Activated CD4-positive, CD25-positive, alpha-beta regulatory T cell (primary cell): ENCODE measurements at regions not wholly inside any gene's neighbourhood (a gene's known extent, or its start where the extent isn't known, plus 50 kb on each side); places are given as distances from the start of the nearest gene placed in this dataset.

Experiments
- DNase-seq, 4 experiments: peaks; one replicate each; lab custom pipeline; 2025; lab: John Stamatoyannopoulos, UW

DNA sequence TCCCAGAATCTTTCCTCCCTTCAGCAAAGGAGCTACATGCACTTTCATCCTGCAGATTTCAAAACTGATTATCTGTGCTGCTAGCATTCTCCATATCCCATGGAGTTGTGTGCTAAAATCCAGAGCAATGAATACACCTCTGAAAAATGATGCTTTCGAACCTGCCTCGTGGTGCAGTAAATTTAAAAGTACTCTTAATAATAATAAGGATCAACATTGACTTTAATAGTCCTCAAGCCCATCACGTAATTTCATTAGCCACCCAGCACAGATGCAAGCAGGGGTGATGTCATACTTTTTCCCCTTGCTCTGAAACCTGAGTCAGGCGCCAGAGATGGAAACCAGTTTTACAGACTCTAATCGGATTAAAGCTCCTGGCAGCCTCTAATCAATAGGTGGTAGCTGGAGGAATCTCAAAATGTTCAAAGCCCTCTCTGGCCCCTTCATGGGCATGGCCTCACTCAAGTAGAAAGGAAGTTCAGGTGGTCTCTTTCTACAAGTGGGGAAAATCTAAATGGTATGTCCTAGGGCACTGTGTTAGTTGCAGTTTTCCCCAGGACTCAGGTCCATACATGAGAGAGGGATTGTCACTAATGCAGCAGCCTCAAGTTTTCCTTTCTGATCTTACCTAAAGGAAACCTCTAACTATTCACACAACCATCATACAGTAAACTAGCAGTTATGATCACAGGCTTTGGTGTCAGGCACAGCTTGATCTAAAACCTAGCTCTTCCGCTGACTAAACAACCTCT lies 221.6 kb upstream of the SLC30A5 start:
- no peak for DNase-seq

DNA sequence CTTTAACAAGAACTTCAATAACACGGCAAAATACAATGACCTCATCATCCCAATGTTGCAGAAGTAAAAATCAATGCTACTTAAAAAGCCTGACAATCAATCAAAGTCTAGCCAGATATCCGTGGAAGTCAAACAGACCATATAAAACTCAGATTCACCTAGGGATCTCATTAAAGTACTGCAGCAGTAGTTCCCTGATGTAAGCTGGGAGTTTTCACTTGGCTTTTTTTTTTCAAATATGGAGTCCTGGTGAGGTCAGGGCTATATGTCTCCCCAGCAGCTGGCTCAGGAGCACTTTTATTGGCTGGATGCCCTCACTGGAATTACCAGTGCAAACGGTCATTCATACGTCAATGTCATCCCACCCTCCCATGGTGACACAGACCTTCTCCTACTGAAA lies 220.6 kb upstream of the SLC30A5 start:
- no peak for DNase-seq

- DNase-seq, result no peak
These were observed 218.5 kb upstream of the SLC30A5 start for GRCh38 chr5:68875351-68875750.

DNA sequence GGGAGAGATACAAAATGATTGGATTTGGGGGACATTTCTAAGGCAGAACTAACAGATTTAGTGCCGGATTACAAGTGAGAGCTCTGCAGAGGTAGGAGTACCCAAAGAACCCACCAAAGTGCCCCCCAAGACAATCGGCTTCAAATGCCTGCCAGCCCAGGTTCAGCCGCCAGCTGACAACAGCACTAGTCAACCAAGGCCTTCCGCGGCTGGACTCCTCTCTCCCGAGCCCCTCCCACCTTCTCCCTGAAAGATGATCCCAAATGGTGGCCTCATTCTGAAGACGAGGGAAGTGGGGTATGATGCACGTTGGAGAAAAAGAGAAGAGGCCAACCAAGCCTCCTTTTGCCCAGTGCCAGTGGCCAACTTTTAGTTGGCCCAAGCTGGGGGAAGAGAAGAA lies 210.4 kb upstream of the SLC30A5 start:
- no peak for DNase-seq

DNA sequence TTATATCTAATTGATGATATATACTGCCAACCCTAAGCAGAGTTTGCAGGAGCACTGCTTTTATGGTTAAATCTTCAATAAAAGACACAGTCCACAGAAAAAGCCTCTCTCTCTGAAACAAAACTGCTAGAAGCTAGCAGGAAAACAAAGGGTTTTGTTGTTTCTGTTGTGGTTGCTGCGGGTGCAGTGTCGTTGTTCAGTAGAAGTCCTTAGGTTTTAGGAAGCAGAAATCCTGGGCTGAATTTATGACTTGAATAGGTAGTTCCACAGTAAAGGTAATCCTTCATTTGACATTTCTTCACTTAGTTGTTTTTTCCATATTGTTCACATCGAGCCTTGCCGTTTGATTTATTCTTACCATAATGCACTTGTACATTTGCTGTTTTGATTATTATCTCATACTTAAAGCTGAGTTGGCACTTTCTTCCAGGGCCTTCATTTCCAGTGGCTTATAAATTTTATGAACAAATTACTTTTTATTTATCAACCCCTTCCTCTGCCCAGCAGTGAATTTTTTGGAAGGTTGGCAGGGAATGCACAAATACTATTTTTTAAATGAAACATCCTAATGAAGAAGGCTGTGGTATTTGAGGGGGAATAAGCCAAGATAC lies 209.6 kb upstream of the SLC30A5 start:
- DNase-seq, result no peak

GRCh38 chr5:68884883-68885282 lies 208.9 kb upstream of the SLC30A5 start:
- DNase-seq, result no peak

DNA sequence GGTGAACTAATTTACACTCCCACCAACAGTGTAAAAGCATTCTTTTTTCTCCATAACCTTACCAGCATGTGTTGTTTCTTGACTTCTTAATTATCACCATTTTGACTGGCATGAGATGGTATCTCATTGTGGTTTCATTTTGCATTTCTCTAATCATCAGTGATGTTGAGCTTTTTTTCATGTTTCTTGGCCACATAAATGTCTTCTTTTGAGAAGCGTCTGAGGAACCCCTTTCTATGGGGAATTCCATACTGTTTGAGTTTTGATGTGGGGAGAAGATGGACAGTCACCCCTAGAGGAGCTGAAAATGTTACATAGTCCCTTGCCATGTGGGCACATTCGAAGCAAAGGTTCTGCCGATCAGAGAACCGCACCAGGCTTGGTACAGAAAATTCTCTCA lies 207.0 kb upstream of the SLC30A5 start:
- DNase-seq, result no peak

GRCh38 chr5:68891718-68892117 lies 202.1 kb upstream of the SLC30A5 start:
- DNase-seq, result no peak

GRCh38 chr5:68894673-68895072 lies 199.1 kb upstream of the SLC30A5 start:
- no peak for DNase-seq

- DNase-seq, result no peak
These were observed 194.8 kb upstream of the SLC30A5 start for GRCh38 chr5:68898951-68899471.

- no peak for DNase-seq
These were observed 181.7 kb upstream of the SLC30A5 start for GRCh38 chr5:68911840-68912690.

GRCh38 chr5:68915079-68915478 lies 178.7 kb upstream of the SLC30A5 start:
- DNase-seq, result no peak

- DNase-seq, result no peak
These were observed 175.5 kb upstream of the SLC30A5 start for GRCh38 chr5:68918306-68918705.

DNA sequence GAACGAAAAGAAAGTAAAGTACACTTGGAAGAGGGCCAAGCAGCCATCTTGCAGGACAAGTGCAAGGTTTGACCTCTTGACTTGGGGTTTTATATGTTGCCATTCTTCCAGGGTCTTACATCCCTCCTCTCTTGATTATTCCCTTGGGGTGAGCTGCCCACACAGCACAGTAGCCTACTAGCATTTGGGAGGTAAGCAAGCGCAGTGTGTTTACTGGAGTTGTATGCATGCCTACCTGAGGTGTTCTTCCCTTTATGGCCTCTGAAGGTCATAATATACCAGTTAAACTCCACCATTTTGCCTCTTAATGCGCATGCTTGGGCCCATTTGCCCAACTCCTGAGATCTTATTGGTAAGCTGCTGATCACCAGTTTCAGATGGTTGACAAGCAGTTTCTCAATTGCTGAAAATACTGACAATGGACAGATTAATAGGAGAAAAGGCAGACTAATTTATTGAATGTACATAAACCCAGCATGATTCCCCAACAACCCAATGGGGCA lies 173.8 kb upstream of the SLC30A5 start:
- no peak for DNase-seq

- DNase-seq, result no peak
These were observed 172.9 kb upstream of the SLC30A5 start for GRCh38 chr5:68920888-68921287.

DNA sequence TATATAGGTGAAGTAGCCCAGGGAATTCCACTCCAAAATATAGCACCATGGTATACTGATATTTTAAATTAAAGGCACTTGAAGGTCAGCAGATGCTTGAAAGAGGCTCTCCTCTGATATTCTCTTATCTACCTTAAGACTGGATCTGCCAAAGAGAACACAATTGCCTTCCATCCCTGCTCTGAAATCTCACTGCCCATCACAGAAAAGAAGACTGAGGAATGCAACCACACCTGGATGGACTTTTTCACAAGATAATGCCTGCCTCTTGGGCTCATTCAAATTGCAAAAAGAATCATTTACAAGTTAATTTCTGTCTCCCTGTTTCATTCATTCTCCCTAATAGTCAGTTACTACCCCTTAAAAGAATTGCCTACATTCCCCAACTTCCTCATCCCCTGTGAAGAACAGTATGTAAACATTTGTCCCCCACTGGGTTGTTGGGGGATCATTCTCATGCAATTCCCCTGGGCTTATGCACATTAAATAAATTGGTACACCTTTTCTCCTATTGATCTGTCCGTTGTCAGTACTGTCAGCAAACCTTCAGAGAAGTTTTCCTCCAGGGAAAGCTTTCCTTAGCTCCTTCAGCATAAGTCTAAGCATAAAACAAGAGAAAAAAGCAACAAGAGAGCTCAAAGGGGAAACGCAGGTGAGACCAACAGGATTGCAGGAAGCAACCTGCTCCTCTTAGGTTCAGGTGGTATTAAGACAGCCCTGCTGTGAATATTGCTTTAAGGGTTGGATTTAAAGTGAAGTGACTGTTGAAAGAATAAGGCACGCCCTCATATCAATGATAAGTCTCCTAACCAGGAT lies 171.4 kb upstream of the SLC30A5 start:
- DNase-seq, result no peak

DNA sequence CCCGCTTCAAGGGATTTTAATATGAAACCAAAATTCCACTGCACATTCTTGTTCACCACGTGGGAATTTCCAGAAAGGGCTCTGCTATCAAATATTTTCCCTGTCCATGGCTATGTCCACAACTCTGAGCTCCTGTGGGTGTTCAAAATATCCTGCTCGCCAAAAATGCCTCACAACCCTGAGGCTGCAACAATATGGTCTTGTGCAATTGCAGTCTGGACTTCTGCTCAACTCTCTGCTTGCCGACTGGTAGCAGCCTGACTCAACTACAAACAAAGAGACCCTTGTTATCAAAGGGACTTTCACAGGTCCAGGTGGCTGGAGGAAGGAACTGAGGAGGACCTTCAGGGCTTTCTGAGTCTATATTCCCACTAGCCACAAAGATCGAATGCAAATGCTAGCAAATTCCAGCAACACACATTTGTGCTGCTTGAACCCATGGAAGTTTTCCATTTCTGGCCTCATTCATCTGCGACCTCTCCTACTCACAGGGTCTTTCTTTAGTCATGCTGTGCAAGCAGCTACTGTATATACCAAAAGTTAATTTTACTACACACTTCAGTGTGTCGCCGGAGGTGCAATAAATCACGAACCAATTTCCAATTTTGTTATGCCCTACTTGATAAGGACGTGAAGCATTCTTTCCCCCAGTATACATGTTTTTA lies 169.2 kb upstream of the SLC30A5 start:
- DNase-seq, result no peak

DNA sequence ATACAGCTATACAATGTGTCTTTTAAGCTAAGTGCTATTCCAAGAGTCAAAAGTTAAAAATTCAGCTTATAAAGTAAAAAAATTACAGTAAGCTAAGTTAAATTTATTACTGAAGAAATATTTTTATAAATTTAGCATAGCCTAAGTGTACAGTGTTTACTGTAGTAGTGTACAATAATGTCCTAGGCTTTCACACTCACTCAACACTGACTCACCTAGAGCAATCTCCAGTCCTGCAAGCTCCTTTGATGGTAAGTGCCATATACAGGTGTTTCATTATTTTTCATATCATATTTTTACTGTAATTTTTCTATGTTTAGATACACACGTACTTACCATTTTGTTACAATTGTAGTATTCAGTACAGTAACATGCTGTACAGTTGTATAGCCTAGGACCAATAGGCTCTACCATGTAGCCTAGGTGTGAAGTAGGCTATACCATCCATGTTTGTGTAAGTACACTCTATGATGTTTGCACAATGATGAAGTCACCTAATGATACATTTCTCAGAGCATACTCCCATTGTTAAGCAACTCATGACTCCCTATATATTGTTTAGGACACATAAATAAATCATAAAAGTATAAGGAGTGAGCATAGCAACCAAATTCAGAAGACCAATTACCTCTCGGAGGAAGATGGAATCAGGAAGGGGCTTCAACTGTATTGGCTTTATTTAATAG lies 165.1 kb upstream of the SLC30A5 start:
- DNase-seq, result no peak

DNA sequence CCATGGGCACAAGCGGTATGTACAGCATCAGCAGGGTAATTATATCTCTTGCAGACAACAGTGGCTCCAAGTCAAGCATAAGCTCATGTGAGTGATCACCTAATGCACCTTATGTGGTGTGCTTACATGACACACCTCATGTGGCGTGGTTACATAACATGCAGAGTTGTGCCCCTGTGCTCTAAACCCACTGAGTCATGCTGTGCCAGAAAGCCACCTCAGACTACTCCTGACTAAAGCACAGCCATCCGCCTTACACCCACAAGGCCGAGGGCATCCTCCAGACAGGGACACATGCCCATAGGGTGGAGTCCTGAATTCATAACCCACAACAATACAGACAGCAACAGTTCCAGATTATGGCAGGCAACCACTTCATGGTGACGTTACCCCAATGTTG lies 163.7 kb upstream of the SLC30A5 start:
- DNase-seq, result no peak

- DNase-seq, result no peak
These were observed 160.9 kb upstream of the SLC30A5 start for GRCh38 chr5:68932830-68933434.
